ENCODE measurements at regions not wholly inside any gene's neighbourhood (a gene's known extent, or its start where the extent isn't known, plus 50 kb on each side); places are given as distances from the start of the nearest gene placed in this dataset.

DNA sequence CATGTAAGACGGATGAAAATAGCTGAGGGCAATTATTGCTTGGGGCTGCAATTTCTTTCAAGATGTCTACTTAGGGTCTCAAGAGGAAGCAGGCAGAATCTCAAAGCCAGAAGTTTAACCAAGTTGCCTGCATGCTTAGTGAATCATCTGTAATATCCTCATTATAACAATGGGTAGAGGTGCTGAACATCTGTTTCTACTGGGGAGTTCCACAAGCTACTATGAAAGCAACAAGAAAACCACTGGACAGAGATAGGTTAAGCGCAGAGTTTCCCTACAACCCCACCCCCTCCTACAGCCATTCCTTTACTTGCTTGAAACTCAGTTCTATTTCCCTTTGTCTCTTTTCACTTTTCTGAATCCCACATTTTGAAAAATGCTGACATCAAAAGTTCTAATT is 759.4 kb upstream of the GBE1 start:
- TF ChIP-seq GATA2 (IDR thresholded peaks at IDR 0.05; ENCODE audit: low read depth, low read length): no peak
- TF ChIP-seq GATA3 (IDR thresholded peaks at IDR 0.05; ENCODE audit: low read depth, low read length): no peak

DNA sequence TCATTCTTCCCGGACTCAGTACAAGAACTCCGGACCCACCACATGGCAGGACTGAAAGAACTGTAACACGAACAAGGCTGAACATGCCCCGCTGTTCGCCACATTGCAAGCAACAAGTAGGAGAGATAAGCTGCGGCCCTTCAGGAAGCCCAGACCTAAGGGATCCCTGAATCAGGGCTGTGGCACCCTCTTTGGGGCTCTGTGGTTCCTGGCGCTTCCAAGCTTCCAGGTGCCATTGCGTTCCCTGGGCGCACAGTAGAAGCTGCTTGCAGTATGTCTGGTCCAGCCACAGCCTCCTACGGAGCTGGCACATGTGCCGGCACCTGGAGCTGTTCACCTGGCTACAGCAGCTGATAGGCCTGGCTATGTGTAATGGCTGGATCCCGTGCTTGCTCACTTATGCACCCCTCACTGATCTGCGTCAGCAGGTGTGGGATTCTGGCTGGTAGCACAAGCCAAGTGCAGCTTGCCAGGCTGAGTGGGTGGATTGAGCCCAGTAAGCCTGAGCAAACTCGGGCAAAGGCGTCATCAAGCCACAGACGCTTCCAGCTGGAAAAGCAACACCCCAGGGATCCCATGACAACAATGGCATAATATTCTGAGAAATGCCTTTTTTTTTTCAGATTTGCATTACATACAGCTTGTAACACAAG is 748.6 kb upstream of the GBE1 start:
- no peak for TF ChIP-seq GATA3 (IDR thresholded peaks at IDR 0.05; ENCODE audit: low read depth, low read length)

DNA sequence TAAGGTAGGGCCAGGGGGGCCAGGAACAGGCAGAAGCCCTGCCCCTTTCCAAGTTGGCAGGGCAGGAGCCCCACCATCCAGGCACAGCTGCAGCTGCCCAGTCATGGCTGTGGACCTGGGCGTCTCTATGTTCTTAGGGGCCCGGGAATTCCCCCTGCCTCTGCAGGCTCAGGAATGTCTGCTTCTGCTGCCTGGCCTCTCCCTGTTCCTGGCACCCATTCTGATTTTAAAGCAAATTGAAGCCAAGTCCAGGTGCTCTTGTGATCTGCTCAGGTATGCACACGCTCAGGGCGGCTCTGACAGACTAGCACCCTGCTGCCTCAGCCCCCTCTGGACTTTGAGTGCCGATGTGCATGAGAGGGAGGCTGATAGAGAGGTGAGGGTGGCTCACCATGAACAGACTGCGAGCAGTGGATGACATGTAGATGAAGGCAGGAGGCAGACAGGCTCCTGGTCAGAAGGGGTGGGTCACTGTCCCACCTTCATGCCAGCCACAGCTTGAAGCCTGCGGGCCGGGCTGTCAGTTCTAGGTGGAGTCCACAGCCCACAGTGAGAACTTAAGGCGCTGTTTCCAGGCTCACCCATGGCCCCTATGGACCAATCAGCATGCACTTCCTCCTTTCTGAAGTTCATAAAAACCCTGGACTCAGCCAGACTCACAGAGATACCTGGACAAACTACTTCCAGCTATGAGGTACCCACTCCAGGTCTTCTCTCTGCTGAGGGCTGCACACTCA is 747.8 kb upstream of the GBE1 start:
- no peak for TF ChIP-seq GATA2 (IDR thresholded peaks at IDR 0.05; ENCODE audit: low read depth, low read length)
- TF ChIP-seq GATA3 (IDR thresholded peaks at IDR 0.05; ENCODE audit: low read depth, low read length): no peak

DNA sequence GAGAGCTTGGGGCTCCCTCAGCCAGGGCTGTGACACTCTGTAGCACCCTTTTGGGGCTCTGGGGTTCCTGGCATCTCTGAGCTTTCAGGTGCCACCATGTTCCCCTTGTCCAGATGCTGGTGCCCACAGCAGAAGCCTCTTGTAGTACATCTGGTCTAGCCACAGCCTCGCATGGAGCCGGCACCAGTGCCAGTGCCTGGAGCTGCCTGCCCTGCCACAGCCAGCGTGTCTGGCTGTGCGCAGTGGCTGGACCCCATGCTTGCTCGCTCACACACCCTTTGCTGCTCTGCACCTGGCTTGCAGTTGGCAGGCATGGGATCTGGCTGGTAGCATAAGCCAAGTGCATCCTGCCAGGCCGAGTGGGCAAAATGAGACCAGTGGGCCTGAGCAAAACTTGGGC is 744.8 kb upstream of the GBE1 start:
- TF ChIP-seq GATA3 (IDR thresholded peaks at IDR 0.05; ENCODE audit: low read depth, low read length): no peak
- TF ChIP-seq GATA2 (IDR thresholded peaks at IDR 0.05; ENCODE audit: low read depth, low read length): no peak

DNA sequence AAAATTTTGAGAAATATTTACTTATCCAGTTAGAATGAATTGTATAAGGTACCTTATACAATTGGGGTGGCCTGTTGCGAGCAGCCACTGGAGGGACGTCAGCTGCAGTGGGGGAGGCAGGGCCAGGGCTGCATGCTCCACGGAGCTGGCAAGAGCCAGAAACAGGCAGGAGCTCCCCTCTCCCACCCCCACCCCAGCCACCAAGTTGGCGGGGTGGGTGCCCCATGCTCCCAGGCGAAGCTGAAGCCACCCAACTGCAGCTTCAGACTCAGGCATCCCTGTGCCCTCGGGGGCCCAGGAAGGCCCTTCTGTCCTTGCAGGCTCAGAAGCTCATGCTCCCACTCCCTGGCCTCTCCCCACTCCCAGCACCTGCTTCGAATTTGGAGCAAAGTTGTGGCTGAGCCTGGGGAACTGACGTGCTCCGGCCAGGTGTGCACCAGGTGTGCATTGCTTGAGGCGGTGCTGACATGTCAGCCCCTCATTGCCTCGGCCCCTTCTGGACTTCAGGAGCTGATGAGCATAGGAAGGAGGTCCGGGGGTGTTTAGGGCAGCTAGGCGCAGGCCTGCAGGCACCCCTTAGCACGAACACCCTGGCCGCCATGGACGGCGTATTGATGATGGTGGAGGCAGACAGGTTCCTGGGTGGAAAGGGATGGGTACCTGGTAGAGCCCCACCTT is 743.8 kb upstream of the GBE1 start:
- TF ChIP-seq GATA2 (IDR thresholded peaks at IDR 0.05; ENCODE audit: low read depth, low read length) (no peak), GATA3 (IDR thresholded peaks at IDR 0.05; ENCODE audit: low read depth, low read length) (no peak)

DNA sequence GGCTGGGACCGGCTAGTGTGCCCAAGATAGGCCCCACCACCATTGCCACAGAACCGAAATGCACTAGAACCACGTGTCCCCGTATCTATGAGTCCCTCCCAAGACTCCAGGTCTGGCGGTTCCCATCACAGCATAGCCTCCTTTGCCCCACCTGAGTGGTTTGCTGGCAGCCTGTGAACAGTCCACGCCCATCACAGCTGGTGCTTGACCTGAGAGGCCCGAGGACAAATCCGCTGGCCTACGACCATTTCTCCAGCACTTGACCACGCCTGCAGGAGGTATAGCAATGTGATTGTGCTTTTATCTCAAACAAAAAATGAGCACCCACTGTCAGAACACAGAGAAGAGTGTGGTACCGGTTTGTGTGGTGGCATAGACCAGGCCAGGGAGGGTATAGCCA is 736.7 kb upstream of the GBE1 start:
- TF ChIP-seq GATA2 (IDR thresholded peaks at IDR 0.05; ENCODE audit: low read depth, low read length): no peak
- TF ChIP-seq GATA3 (IDR thresholded peaks at IDR 0.05; ENCODE audit: low read depth, low read length): no peak

DNA sequence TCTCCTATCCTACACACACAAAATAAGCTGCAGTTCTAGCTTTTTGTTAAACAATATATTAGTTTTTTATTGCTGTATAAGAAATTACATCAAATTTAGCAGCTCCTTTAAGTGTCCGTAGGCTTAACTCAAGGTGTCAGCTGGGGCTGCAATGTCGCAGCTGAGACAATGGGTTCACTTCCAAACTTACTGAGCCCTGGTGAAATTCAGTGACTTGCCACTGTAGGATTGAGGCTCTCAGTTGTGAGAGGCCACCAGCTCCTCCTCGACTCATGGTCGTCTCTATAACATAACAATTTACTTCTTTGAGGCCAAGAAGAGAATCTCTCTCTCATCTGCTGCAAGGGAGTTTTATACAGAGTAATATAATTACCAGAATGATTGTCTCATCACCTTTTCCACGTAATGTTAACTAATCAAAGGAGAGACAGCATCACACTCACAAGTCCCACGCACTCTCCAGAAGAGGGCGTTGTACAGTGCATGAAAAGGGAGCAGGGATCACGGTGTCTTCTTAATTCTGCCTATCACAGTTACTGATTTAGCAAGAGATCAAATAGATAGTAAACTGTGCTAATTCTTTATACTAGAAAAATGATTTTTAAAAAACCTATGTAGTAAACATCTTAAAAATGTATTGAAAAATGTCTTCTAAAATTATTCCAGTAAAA is 735.6 kb upstream of the GBE1 start:
- TF ChIP-seq GATA3 (IDR thresholded peaks at IDR 0.05; ENCODE audit: low read depth, low read length) (no peak), GATA2 (IDR thresholded peaks at IDR 0.05; ENCODE audit: low read depth, low read length) (no peak)

DNA sequence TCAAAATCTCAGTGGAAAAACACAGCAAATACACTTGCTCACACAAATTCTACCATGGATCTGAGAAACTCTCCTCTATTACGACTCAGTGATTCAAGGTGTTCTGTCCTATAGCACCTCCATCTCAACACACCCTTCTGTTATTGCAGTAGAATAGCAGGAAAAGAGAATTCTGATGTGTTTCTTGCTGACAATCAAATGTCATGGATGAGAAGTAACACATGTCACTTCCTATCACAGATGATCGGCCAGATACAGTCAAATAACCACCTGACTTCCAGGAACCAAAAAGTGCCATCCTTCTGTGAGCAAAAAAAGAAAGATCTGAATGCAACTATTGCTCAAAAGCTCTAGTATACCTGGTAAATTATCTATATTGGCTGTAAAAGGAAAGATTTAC is 734.2 kb upstream of the GBE1 start:
- no peak for TF ChIP-seq GATA3 (IDR thresholded peaks at IDR 0.05; ENCODE audit: low read depth, low read length)
- TF ChIP-seq GATA2 (IDR thresholded peaks at IDR 0.05; ENCODE audit: low read depth, low read length): no peak

DNA sequence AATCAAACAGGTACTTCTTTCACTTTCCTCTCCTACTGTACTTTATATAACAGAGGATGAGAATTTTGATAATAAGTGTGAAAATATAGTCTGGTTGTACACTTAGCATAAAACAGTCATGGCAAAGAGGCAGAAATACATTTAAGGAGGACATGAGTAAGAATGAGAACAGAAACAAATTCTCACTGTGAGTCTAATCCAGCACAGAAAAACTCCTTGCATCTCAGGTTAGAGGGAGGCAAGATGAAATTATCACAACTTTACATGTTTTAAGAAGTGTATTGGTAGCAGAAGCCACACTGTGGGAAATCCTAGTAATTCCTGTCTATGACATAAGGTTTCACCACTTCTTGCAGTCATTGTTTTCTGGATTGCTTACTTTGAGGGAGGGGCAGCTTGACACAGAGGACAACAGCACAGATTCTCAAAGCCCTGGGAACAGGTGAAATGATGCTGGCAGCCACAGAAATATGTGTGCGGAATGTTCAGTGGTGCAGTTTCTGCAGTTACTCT is 733.6 kb upstream of the GBE1 start:
- no peak for TF ChIP-seq GATA2 (IDR thresholded peaks at IDR 0.05; ENCODE audit: low read depth, low read length)
- TF ChIP-seq GATA3 (IDR thresholded peaks at IDR 0.05; ENCODE audit: low read depth, low read length): no peak

DNA sequence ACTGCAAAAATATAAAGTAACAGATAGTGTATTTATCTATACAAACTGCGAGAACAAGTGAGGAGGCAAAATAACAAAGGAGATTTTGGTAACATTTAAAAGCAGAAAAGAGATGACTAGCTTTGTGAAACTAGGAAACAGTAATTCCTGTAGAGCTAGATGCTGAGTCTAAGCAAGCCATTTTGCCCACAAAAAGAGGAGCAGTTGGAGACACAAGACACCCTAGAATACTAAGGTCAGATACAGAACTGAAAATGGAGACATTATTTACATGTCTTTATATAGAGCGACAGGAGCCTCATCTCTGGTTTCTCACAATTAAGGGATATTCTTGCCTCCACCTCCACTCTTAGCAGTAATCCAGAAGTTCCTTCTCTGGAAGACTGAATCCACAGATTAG is 732.4 kb upstream of the GBE1 start:
- TF ChIP-seq GATA2 (IDR thresholded peaks at IDR 0.05; ENCODE audit: low read depth, low read length): no peak
- TF ChIP-seq GATA3 (IDR thresholded peaks at IDR 0.05; ENCODE audit: low read depth, low read length): no peak

DNA sequence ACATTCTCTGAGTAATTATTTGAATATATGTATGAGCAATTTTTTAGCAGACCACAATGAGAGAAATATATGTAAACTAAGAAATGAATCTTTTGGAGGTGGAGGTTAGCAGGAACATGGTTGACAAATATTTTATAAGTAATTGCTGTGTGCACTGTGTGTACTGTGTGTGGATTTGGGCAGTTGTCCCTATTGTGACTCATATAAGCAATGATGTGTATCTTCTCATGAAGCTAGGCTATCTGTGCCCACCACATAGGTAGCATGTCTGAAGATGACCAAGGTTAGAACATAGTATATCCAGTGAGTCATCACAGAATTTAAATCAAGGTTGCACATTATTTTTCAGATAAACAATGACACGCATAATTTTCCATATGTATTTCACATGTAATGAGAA is 713.9 kb upstream of the GBE1 start:
- no peak for TF ChIP-seq GATA2 (IDR thresholded peaks at IDR 0.05; ENCODE audit: low read depth, low read length)
- no peak for TF ChIP-seq GATA3 (IDR thresholded peaks at IDR 0.05; ENCODE audit: low read depth, low read length)

DNA sequence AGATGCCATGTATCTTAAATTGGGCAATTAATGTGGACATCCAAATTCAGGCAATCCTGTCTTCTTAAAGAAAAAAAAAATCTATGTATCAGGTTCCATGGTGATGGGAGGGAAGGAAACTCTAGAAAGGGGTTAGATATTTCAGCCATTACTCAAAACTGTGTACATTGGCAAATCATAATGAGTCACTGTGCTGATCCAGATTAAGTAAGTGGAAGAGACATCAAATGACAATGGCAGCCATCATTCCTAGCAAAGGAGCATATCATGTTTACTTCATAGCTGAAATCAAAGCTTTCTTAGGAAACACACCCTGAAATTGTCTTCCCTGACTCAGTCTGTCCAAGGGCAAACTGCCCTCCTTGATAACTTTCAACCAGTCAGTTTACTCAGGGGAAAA is 713.3 kb upstream of the GBE1 start:
- TF ChIP-seq GATA3 (IDR thresholded peaks at IDR 0.05; ENCODE audit: low read depth, low read length) (no peak), GATA2 (IDR thresholded peaks at IDR 0.05; ENCODE audit: low read depth, low read length) (no peak)

DNA sequence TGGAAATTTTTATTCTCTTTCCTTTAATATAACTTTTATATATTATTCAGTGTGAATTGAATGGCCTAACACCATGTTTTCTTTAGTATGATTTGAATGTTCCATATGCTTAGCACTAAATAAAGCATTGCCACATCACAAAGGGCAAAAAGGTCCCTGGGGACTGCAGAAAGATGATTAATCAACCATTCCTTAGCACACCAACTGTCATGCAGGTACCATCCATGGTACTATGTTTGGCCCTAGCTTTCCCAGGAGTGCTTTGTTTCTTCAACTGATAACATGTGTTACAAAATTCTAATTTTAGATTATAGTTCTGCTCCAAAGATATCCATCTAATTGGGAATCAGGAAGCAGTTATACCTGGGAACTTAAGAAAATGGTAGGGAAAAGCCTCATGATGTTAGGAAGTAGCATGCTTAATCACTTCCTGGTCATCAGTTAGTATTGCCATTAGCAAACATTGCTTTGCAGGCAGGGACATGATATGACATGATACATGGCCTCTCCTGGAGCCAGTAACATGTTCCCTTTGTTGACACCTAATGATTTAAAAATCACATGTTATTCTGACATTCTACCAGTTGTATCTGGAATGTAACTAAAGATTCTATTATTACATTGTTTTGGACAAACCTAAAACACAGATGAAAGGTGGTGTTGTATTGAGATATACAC is 712.6 kb upstream of the GBE1 start:
- no peak for TF ChIP-seq GATA3 (IDR thresholded peaks at IDR 0.05; ENCODE audit: low read depth, low read length)

DNA sequence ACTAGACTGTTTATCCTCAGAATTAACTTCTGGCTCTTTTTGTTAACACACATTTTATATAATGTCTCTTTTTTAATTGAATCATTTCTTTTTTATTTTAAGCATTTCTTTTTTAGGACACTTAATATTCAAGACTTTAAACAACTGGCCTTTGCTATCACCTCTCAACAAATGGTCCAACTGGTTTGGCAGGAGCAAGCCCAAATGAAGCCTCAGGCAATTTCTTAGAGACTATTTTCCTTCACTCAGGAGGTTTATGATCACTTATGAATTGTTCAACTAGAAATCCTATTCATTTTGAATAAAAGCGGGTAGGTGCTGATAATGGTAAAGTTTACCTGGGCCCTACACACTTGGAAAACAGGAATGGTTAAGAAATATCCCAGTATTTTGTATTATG is 705.6 kb upstream of the GBE1 start:
- TF ChIP-seq GATA3 (IDR thresholded peaks at IDR 0.05; ENCODE audit: low read depth, low read length) (no peak), GATA2 (IDR thresholded peaks at IDR 0.05; ENCODE audit: low read depth, low read length) (no peak)
